GM18867 (cell line): ENCODE measurements at regions not wholly inside any gene's neighbourhood (a gene's known extent, or its start where the extent isn't known, plus 50 kb on each side); places are given as distances from the start of the nearest gene placed in this dataset.
"Not testable (repeated sequence)": the region's sequence is repeated elsewhere in the genome, so short reads cannot be mapped to it uniquely, and the experiment has no call there.

Experiments
- ATAC-seq: cut with Tn5 transposase; IDR thresholded peaks from one replicate; pipeline ENCODE4 v1.9.1; 2021; ENCODE audit warnings: mild to moderate bottlenecking, moderate library complexity; ENCODE audit not compliant: unreplicated experiment

DNA sequence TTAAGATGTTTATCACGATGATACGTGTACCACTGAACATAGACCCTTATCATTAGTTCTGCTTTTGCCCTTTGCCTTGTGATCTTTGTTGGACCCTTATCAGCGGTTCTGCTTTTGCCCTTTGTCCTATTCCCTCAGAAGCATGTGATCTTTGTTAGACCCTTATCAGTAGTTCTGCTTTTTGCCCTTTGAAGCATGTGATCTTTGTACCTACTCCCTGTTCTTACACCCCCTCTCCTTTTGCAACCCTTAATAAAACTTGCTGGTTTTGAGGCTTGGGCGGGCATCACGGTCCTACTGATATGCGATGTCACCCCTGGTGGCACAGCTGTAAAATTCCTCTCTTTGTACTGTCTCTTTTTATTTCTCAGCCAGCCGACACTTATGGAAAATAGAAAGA lies 117.0 kb downstream of the SDHAF3 start:
- ATAC-seq: not testable (repeated sequence)

DNA sequence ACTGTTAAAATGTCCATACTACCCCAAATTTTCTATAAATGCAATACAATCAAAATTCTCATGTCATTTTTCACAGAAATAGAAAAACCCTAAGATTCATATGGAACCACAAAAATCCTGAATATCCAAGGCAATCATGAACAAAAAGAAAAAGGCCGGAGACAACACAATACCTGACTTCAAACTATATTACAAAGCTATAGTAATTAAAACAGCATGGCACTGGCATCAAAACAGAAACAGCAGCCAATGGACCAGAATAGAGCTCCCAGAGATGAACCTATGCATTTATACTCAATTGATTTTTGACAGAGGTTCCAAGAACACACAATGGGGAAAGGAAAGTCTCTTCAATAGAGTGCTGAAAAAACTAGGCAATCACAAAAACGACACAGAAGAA lies 128.8 kb downstream of the SDHAF3 start:
- ATAC-seq: no peak

- not testable (repeated sequence) for ATAC-seq
Measured at GRCh38 chr7:97258187-97258586, 140.7 kb downstream of the SDHAF3 start.

- ATAC-seq: no peak
Measured at GRCh38 chr7:97269741-97270140, 152.2 kb downstream of the SDHAF3 start.

DNA sequence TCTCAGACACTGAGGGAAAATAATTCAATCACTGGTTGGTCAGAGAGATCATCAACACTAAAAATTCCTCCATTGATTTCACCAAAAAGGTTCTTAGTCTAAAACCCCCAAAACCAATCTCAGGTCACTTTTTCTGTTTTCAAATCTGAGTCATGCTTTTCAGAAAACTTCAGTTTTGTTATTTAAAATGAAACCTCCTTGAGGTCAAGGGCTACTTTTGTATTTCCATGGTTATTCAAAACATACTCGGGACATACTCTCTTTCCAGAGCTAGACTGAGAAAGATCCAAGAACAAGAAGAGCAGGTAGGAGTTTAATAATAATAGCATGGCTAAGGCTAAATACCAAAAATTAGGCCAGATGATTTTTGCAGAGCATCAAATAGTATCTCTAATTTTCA lies 152.8 kb downstream of the SDHAF3 start:
- ATAC-seq: no peak

GRCh38 chr7:97271619-97272018 lies 154.1 kb downstream of the SDHAF3 start:
- no peak for ATAC-seq

DNA sequence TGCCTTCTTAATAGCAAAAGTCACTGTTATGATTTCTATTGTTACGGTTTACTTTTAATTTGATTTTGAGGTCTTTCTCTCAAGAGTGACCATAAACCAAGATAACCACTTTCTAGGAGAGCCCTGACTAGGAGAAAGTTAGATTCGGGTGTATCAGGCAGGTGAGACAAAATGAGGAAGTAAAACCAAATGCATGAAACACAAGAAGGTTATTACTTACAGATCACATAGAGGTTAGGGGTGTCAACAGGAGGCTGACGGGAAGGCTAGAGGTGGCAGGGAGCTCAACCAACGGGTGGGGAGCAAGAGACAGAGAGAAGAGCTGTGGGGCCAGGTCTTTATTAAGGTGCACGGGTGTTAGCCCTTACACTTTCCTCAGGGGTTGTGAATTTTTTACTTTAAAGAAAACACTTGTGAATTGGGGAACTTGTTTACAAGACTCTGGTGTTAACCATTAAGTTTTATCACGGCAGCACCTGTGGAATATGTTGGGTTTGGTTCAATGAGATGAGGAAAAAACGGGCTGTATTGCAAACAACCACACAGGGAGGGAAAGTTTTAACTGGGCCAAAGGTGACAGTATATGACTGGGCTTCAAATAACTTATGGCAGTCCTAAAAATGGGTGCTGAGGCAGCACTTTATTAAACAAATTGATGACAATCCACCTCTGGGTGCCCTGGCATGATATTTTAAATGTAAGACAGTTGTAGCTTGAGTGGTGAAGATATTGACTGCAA lies 154.9 kb downstream of the SDHAF3 start:
- ATAC-seq: peak; percentile 92

GRCh38 chr7:97275475-97275874 lies 158.0 kb downstream of the SDHAF3 start:
- ATAC-seq: no peak

DNA sequence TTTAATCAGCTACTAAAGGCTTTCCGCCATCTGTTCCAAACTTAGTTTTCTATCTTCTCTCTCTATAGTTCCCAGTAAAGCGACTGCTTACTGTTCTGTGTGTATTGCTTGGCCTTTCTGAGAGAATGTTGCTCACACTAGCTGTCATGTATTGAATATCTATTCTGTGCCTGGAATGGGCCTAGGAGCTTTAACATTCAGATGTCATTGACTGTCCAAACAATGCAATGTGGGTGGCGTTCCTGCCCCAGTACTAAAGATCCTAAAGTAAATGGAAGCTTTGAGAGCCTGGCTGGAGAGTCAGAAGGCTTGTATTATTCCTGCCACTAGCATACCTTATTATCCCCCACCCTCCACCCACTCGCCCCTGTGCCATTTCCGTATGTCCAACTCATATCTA lies 163.5 kb downstream of the SDHAF3 start:
- ATAC-seq: no peak

DNA sequence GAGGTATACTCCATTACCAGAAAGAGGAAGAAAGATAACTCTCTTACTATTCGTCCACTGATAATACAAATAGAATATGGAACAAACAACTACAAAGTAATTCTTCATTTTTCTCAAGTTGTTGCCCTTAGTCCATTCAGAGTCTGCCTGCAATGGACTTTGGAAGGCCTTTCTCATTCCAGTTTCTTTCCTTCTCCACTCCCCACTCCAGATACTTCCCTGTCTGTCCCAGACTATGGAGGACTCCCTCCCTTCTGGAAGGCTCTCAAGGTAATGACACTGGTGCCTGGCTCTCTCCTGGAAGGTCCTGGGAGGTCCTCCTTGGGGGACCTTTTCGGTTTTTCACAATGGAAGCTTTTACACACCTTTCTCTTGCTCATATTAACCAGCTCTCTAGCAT lies 167.8 kb downstream of the SDHAF3 start:
- no peak for ATAC-seq

DNA sequence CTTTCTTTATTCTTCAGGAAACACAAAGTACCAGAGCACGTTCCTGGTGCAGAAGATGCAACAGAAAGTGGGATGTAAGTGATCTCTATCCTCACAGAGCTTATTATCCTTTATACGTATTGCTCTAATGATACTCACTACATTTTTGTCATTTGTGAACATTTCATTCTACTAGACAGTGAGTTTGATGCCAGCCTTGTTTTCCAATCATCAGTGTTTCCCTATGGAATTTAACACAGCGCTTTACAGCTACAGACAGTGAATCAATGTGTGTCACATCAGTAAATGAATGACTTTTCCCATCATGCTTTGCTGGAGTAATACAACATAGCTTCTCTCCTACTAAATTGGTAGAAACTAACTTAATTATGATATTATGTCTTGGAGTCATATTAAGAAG lies 175.5 kb downstream of the SDHAF3 start:
- ATAC-seq: no peak

- no peak for ATAC-seq
Measured at GRCh38 chr7:97298561-97298960, 181.1 kb downstream of the SDHAF3 start.

- ATAC-seq: no peak
Measured at GRCh38 chr7:97305589-97305988, 188.1 kb downstream of the SDHAF3 start.

DNA sequence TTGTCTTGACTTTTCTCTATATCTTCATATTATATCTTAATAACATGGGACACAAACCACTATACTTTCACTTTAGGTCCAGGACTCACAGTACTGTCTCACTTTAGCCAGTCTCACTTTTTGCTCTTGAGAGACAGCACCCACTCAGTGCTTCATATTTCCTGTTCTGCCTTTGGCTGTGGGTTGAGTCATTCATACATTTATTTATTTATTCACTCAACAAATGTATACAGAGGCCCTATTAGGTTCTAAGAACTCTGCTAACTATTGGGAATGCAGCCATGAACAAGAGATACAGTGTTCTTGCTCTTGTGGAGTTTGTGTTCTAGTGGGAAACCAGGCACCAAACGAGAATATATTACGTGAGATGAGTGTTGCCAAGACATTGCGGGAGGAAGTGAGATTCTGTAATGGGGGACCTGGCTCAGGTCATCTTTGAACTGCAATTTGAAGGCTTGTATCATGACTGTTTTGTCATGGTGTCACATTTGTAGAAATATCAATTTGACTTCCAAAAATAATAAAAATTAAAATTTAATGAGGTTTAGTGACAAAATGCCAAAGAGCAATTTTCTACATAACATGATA lies 190.1 kb downstream of the SDHAF3 start:
- no peak for ATAC-seq

DNA sequence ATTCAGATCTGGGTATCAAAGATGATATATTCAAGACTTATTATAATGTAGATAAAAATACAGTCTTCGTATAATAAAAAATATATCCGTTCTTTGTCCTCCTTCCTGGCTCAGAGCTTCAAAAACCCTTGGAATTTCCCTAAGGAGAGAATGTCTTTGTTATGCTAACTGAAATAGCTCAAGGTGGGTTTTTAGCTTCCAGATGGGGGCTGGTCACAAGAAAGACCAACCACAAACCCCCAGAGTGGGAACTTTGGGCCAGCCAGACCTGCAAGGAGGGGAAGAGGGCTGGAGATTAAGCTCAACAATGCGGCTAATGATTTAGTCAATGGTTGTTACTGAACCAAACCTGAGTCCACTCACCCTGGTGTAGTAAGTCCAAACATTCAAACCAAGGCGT lies 196.4 kb downstream of the SDHAF3 start:
- no peak for ATAC-seq

GRCh38 chr7:97317575-97317974 lies 200.1 kb downstream of the SDHAF3 start:
- ATAC-seq: no peak

GRCh38 chr7:97329871-97330270 lies 212.4 kb downstream of the SDHAF3 start:
- not testable (repeated sequence) for ATAC-seq

DNA sequence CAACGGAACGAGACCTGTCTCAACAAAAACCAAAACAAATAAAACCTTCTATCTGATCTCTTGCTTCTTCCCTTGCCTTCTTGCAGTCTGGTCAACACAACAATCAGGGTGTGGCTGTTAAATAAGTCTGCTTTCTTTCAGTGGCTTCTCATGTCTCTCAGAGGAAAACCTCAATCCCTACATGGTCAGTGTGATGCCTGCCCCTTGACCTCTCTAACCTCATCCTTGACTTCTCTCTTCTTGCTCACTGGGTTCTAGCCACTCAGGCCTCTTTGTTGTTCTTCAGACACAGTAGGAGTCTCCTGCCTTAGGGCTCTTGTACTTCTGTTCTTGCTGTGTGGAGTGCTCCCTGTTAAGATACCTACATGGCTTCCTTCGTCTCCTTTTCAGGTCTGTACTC lies 220.4 kb downstream of the SDHAF3 start:
- ATAC-seq: no peak

- ATAC-seq: no peak
Measured at GRCh38 chr7:97342512-97342911, 225.0 kb downstream of the SDHAF3 start.

GRCh38 chr7:97346349-97346748 lies 228.9 kb downstream of the SDHAF3 start:
- no peak for ATAC-seq

DNA sequence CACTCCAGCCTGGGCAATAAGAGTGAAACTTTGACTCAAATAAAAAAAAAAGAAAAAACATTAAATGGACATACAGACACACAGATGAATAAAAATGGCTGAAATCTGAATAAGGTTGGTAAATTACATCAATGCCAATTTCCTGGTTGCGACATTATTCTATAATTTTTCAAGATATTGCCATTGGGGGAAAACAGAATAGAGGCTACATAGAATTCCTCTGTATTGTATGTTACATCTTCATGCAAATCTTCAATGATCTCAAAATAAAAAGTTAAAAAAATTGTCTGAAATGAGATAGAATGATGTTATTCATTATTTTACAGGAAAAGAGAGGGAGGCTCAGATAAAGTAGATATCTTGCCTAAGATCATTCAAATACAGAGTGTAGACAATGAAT lies 234.0 kb downstream of the SDHAF3 start:
- ATAC-seq: no peak

DNA sequence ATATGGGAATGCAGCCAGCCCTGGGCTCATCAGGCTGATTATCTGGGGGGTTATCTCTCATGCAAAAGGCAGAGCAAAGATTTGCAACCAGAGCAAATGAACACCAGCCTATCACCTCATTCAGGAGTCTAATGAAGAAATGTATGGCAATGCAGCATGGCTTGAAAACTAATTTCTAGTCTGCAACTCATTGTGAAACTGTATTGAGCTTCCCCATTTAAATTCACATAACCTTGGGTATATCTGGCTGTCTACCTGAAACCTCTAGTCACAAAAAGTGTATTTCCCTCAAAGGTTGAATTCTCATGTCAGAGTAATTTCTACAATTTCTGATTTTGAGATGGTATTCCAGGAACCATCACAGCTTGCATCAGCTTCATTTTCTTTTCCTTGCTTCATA lies 240.0 kb downstream of the SDHAF3 start:
- ATAC-seq: no peak

DNA sequence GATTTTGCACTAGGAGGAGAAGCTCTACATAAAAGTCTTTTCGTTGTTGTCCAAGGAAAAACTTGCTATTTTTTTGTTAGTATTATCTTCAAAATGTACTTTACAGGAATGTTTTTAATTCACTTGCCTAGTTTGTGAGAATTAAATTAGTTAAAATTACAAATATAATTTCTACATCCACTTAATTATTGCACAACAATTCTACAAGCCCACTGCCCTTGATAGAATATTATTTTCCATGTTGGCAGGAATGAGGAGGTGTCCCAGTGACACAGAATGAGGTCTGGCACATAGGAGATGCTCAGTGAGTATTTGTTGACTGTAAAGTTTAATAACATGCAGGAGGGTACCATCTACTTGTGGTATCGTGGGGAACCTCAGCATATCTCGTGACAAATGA lies 255.4 kb downstream of the SDHAF3 start:
- ATAC-seq: no peak
